ENCODE measurements at regions not wholly inside any gene's neighbourhood (a gene's known extent, or its start where the extent isn't known, plus 50 kb on each side); places are given as distances from the start of the nearest gene placed in this dataset.
"Not testable (repeated sequence)": the region's sequence is repeated elsewhere in the genome, so short reads cannot be mapped to it uniquely, and the experiment has no call there.

DNA sequence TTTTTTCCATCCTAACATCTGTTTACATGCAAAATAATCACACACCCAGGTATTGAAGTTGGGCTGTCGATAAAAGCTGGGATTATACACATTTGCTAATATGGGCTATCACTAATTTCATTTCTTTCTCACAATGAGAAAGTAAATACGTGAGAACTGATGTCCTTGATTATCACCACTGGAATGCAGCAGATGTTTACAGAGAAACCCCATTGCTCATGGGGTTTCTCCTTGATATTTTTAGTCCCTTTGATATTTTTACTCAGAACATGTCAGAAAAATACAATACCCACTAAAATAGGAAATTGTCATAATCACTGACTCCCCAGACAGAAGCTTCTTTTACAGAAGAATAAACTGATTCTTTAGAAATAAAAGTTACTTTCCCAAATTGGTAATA, 535.1 kb upstream of the CCDC54 start:
- peaks cover 0 to 13% (median 1%) of the 10 kb centered on the region in 4 donors for H3K4me1 ChIP-seq
- H3K9me3 ChIP-seq, result no peaks in the 10 kb centered on the region
- no peaks in the 10 kb centered on the region for H3K36me3 ChIP-seq
- no peak overlapping the region for H3K4me3 ChIP-seq
- H3K27ac ChIP-seq, result no peak overlapping the region
- intact Hi-C loops (cut with DNase I; ENCODE audit: low total_unique reads), result no loop called here
- TF ChIP-seq, protein P1, sequence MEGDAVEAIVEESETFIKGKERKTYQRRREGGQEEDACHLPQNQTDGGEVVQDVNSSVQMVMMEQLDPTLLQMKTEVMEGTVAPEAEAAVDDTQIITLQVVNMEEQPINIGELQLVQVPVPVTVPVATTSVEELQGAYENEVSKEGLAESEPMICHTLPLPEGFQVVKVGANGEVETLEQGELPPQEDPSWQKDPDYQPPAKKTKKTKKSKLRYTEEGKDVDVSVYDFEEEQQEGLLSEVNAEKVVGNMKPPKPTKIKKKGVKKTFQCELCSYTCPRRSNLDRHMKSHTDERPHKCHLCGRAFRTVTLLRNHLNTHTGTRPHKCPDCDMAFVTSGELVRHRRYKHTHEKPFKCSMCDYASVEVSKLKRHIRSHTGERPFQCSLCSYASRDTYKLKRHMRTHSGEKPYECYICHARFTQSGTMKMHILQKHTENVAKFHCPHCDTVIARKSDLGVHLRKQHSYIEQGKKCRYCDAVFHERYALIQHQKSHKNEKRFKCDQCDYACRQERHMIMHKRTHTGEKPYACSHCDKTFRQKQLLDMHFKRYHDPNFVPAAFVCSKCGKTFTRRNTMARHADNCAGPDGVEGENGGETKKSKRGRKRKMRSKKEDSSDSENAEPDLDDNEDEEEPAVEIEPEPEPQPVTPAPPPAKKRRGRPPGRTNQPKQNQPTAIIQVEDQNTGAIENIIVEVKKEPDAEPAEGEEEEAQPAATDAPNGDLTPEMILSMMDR (IDR thresholded peaks at IDR 0.05), result no peak
- no peak for DNase-seq
- no peaks in the 10 kb centered on the region for H3K27me3 ChIP-seq

DNA sequence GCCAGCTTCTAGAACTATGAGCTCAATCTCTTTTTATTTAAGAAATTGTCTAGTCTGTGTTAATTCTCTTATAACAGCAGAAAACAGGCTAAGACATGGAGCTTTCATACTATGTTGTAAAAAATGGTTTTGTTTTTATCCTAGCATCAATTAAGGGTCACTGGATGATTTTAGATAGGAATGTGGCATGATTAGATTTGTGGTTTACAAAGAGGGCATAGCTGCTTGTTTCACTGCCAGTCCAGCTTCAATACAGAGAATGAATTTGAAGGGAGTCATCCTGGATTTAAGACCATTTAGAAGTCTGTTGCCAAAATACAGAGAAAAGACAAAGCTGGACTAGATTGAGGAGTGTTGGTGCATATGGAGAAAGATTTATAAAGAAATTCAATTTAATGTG, 532.6 kb upstream of the CCDC54 start:
- no peaks in the 10 kb centered on the region for H3K36me3 ChIP-seq
- H3K4me1 ChIP-seq, result peaks cover 0 to 9% (median under 1%) of the 10 kb centered on the region in 4 donors
- DNase-seq, result no peak
- TF ChIP-seq, protein P1 (IDR thresholded peaks at IDR 0.05), result no peak
- no peak overlapping the region for H3K4me3 ChIP-seq
- H3K27me3 ChIP-seq, result no peaks in the 10 kb centered on the region
- H3K27ac ChIP-seq, result no peak overlapping the region
- H3K9me3 ChIP-seq, result no peaks in the 10 kb centered on the region
- intact Hi-C loops (cut with DNase I; ENCODE audit: low total_unique reads), result no loop called here

DNA sequence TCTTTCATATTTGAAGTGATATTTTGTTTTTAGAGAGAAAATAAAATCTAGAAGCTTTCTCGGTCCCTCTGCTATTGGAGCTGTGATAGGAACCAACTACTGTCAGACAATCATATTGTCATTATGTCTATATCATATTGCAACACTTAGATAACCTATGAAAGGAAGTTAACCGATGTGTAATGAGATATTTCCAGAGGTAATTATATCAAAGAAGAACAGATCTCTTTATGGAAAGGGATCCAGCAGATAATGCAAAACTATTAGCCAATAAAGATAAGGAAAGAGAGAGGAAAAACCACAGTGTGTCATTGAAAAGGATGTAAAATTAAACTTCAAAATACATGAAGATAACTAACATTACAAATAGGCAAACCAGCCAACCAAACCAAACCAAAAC, 529.1 kb upstream of the CCDC54 start:
- Histone ChIP-seq H3K36me3 (no peaks in the 10 kb centered on the region), H3K9me3 (no peaks in the 10 kb centered on the region), H3K4me3 (no peak overlapping the region), H3K27ac (no peak overlapping the region), H3K27me3 (no peaks in the 10 kb centered on the region), H3K4me1 (peaks cover 0 to 6% (median 0%) of the 10 kb centered on the region in 4 donors)
- intact Hi-C loops (cut with DNase I; ENCODE audit: low total_unique reads), result no loop called here
- TF ChIP-seq, protein P1 (IDR thresholded peaks at IDR 0.05), result no peak
- DNase-seq, result no peak

DNA sequence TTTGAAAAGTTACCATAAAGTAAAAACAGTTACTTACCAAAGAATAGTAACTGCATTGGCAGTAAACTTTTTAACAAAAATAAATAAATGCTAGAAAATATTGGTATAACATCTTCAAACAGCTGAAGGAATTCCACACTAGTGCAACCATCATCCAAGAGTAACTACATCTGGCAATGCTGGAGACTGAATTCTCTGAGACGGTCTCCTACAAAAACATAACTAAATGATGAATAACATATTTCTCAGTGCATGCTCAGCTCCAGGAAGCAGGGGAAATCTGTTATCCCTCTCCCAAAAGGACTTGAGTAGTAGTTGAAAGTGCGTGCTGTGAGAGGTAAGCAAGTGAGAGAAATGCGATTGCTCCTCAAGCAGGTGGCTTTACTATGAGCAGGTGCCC, 526.8 kb upstream of the CCDC54 start:
- Histone ChIP-seq H3K9me3 (no peaks in the 10 kb centered on the region), H3K36me3 (no peaks in the 10 kb centered on the region), H3K27ac (no peak overlapping the region), H3K4me3 (no peak overlapping the region), H3K27me3 (no peaks in the 10 kb centered on the region), H3K4me1 (peaks cover 0 to 6% (median 0%) of the 10 kb centered on the region in 4 donors)
- no peak for DNase-seq
- intact Hi-C loops (cut with DNase I; ENCODE audit: low total_unique reads), result no loop called here
- TF ChIP-seq, protein P1 (IDR thresholded peaks at IDR 0.05), result no peak

DNA sequence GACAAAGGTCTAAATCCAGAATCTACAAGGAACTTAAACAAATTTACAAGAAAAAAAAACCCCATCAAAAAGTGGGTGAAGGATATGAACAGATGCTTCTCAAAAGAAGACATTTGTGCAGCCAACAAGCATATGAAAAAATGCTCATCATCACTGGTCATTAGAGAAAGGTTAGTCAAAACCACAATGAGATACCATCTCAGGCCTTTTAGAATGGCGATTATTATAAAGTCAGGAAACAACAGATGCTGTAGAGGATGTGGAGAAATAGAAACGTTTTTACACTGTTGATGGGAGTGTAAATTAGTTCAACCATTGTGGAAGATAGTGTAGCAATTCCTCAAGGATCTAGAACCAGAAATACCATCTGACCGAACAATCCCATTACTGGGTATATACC, 518.9 kb upstream of the CCDC54 start:
- H3K36me3 ChIP-seq; H3K9me3 ChIP-seq; H3K27ac ChIP-seq; DNase-seq; intact Hi-C loops (cut with DNase I; ENCODE audit: low total_unique reads); H3K4me3 ChIP-seq; H3K27me3 ChIP-seq: not testable (repeated sequence)
- H3K4me1 ChIP-seq, result peaks cover 0 to 10% (median 3%) of the 10 kb centered on the region in 4 donors

DNA sequence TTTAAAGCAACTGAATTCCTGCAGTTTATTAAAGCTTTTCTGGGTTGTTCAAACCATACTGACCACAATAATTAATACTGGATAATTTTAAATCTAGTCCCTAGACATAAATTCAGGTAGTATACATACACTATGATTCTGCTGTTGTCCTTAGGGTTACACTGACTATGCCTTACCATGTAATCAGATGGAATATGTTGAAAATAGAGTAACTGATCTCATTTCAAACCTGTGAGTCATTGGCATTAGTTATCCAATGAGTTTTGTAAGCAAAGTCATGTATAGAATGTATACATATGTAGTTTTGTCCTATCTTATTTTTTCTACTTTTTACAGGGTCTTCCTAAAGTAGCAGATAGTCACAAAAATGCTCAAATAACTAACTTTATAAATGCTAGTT, 517.1 kb upstream of the CCDC54 start:
- Histone ChIP-seq H3K4me3 (no peak overlapping the region), H3K27ac (no peak overlapping the region), H3K36me3 (no peaks in the 10 kb centered on the region), H3K9me3 (no peaks in the 10 kb centered on the region), H3K27me3 (no peaks in the 10 kb centered on the region), H3K4me1 (peaks cover 0 to 10% (median 3%) of the 10 kb centered on the region in 4 donors)
- DNase-seq, result no peak
- intact Hi-C loops (cut with DNase I; ENCODE audit: low total_unique reads), result no loop called here
- TF ChIP-seq, protein P1 (IDR thresholded peaks at IDR 0.05), result no peak

Measured in tibial artery (tissue), 4 donors.